Astrocyte of the spinal cord (primary cell): ENCODE measurements at regions not wholly inside any gene's neighbourhood (a gene's known extent, or its start where the extent isn't known, plus 50 kb on each side); places are given as distances from the start of the nearest gene placed in this dataset.

Source experiments
- DNase-seq: peaks from one replicate; pipeline ENCODE4 v3.0.0; 2011; ENCODE audit warnings: low read depth, low spot score
- H3K4me3 ChIP-seq: 2 replicates; pipeline ENCODE4 v1.5.1; 2011; ENCODE audit warnings: low read depth, mild to moderate bottlenecking, low read length, moderate library complexity
- in situ Hi-C: cut with HindIII; loops from 2 replicates; pipeline ENCODE4 v1.10.0; 2017; ENCODE audit warnings: low sequenced_read_pairs
- TF ChIP-seq, protein P1 (sequence below): IDR thresholded peaks from 2 replicates; pipeline ENCODE4 v1.5.1; 2012; ENCODE audit warnings: low read depth, mild to moderate bottlenecking, low read length, inconsistent platforms

GRCh38 chr17:73826872-73827228, 182.6 kb upstream of the SDK2 start:
- no peak overlapping the region for H3K4me3 ChIP-seq
- TF ChIP-seq, protein P1, sequence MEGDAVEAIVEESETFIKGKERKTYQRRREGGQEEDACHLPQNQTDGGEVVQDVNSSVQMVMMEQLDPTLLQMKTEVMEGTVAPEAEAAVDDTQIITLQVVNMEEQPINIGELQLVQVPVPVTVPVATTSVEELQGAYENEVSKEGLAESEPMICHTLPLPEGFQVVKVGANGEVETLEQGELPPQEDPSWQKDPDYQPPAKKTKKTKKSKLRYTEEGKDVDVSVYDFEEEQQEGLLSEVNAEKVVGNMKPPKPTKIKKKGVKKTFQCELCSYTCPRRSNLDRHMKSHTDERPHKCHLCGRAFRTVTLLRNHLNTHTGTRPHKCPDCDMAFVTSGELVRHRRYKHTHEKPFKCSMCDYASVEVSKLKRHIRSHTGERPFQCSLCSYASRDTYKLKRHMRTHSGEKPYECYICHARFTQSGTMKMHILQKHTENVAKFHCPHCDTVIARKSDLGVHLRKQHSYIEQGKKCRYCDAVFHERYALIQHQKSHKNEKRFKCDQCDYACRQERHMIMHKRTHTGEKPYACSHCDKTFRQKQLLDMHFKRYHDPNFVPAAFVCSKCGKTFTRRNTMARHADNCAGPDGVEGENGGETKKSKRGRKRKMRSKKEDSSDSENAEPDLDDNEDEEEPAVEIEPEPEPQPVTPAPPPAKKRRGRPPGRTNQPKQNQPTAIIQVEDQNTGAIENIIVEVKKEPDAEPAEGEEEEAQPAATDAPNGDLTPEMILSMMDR = no peak
- in situ Hi-C loops = no loop called here
- no peak for DNase-seq

DNA sequence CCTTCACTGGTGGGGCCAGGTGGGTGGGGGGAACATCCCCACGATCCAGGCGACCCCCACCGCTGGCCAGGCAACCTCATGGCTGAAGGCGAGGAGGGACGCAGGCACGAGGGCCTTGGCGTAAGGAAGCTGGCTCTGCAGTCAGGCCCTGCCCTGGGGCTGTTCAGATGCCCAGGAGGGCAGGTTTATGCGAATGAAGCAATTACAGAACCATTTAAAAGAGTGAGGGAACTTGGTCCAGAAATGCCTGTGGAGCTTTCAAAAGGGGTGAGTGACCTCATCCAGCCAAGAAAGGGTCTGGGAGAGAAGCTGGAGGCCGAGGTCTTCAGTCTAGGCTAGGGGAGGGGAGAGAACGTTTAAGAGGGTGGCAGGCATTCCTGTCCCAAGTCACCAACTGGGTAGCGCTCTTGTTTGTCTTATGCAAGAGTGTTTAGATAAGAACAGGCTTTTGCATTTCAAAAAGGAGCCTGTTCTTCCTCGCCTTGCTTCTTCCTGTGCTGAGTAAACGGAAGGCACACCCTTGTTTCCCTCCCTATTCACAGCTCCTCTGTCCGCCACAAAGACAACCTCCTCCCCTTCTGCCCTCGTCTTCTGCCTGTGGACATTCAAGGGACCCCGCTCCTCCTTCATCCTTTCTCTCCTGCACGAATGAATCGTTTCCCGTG, 183.5 kb upstream of the SDK2 start:
- DNase-seq = no peak
- in situ Hi-C loops = no loop called here
- TF ChIP-seq, protein P1 = no peak
- H3K4me3 ChIP-seq = no peak overlapping the region

DNA sequence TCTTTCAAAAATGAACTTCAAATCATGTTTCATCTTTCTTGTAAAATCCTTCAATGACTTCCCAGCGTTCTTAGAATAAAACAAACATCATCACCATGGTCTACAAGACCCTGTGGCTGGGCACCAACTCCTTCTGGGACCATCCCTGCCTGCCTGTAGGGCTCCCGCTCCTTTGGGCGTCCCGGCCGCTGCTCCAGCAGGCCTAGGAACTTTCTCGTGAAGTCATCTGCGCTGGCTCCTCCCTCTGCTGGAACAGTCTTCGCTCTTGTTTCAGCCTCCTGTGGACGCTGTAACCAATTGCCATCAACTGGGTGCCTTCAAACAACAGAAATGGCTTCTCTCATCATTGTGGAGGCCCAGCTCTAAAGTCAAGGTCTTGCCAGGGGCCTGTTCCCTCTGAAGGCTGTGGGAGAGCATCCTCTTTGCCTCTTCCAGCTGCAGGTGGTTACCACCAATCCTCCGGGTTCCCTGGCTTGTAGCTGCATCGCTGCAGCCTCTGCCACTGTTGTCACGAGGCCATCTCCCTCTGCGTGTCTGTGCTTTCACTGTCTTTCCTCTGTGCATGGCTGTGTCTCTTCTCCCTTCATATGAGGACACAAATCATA, 185.5 kb upstream of the SDK2 start:
- TF ChIP-seq, protein P1 = no peak
- no peak for DNase-seq

DNA sequence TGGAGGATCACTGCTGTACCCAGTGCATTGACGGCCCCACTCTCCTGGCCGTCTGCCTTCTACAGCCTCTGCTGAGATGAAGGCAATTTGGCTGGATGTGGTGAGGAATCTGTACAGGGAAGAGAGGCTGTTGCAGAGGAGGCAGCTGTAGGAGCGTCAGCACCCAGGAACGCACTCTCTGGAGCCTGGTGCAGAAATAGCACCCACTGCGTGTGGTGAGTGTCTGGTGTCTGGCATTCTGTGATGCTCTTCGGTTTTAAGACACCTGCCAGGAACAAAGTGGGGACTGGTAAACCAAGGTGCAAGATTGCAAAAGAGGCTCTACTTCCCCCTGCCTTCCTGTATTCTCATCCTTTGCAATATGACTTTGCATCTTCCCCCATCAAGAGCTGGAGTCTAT, 187.5 kb upstream of the SDK2 start:
- TF ChIP-seq, protein P1 = no peak
- no peak overlapping the region for H3K4me3 ChIP-seq
- DNase-seq = no peak
- in situ Hi-C loops = no loop called here

More for the DNA sequence above, 185.5 kb upstream of the SDK2 start:
- in situ Hi-C loops = no loop called here
- H3K4me3 ChIP-seq = no peak overlapping the region

DNA sequence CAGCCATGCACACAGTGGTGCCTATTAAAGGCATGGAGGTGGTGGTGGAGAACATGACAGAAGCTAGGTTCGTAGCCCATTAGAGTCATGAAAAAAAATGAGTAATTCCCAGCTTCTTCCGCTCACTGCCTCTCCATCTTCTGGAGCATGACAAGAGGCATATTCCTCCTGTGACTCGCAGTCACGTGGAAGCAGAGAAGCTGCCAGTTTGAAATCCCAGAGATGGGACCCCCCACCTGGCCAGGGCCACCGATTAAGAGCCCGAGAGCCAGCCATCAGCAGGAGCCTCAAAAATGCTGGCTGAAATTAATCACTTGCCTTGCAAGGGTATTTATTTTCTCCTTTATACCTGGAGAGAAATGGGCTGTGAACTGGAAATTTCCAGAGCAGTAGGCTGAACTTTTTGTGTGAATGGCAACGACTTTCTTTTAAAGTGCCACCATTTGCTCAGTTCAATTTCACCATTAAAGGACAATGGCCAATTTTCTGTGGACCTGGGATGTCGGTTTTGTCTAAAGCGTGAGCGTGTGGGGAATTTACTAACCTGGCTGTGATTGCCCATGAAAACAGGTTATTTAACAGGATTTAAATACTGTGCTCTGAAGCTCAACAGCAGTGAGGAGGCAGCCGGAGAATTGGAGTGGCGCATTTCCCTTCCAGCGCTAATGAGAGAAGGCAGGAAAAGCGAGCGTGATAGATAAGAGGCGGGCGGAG, 189.7 kb upstream of the SDK2 start:
- no peak for DNase-seq
- H3K4me3 ChIP-seq = no peak overlapping the region
- TF ChIP-seq, protein P1 = no peak
- in situ Hi-C loops = no loop called here

- TF ChIP-seq, protein P1 = no peak
- no peak for DNase-seq
- in situ Hi-C loops = no loop called here
- H3K4me3 ChIP-seq = no peak overlapping the region
Observed at GRCh38 chr17:73834684-73835343, 190.6 kb upstream of the SDK2 start.
